ENCODE measurements at regions not wholly inside any gene's neighbourhood (a gene's known extent, or its start where the extent isn't known, plus 50 kb on each side); places are given as distances from the start of the nearest gene placed in this dataset.

- no peaks in the 10 kb centered on the region for H3K4me1 ChIP-seq (ENCODE audit: control insufficient read depth in 2 of 2, insufficient read depth in 2 of 2, low read length in 2 of 2)
- TF ChIP-seq CTCF (IDR thresholded peaks at IDR 0.05) (no peak), EZH2 (IDR thresholded peaks at IDR 0.05; ENCODE audit: borderline replicate concordance, insufficient read depth, low read depth, low read length, poor library complexity, severe bottlenecking) (no peak)
- no peak overlapping the region for H3K27ac ChIP-seq (ENCODE audit: low read length in 2 of 2)
- peaks cover 24% of the 10 kb centered on the region for H3K27me3 Mint-ChIP-seq
- H2AFZ ChIP-seq (ENCODE audit: insufficient read depth, low read depth, low read length, poor library complexity, severe bottlenecking), result no peak overlapping the region
- no peaks in the 10 kb centered on the region for H3K9me3 ChIP-seq (ENCODE audit: control extremely low read depth in 1 of 3, control insufficient read depth in 2 of 3, insufficient read depth in 1 of 3, low read length in 2 of 3)
- H3K36me3 ChIP-seq (replicated peaks in 1 of 2; ENCODE audit: control extremely low read depth in 1 of 2, control insufficient read depth in 1 of 2, extremely low read depth in 1 of 2, insufficient read depth in 2 of 2, low read length in 1 of 2), result no peaks in the 10 kb centered on the region
- H3K27me3 ChIP-seq (replicated peaks in 1 of 4; ENCODE audit: control extremely low read depth in 1 of 4, control insufficient read depth in 3 of 4, insufficient read depth in 4 of 4, low read length in 3 of 4), result no peaks in the 10 kb centered on the region
- ATAC-seq (ENCODE audit: low read depth) (no peak), DNase-seq (no peak)
- no peaks in the 10 kb centered on the region for H4K20me1 ChIP-seq (ENCODE audit: control insufficient read depth, insufficient read depth, low read length, poor library complexity, severe bottlenecking)
- no peaks in the 10 kb centered on the region for H3K4me1 Mint-ChIP-seq
- POLR2A ChIA-PET, result no interaction called here
- H3K4me3 Mint-ChIP-seq, result no peak overlapping the region
- no peak overlapping the region for H3K9ac ChIP-seq (ENCODE audit: low read length)
- H3K79me2 ChIP-seq (ENCODE audit: control insufficient read depth, insufficient read depth, low read length), result no peaks in the 10 kb centered on the region
- no peak overlapping the region for H3K27ac Mint-ChIP-seq
- WGBS (ENCODE audit: insufficient coverage), result 89% methylated on average over 4 of the region's 5 CpGs
- H3K4me3 ChIP-seq (ENCODE audit: control extremely low read depth in 1 of 5, extremely low read depth in 1 of 5, insufficient read depth in 1 of 5, low read depth in 2 of 5, low read length in 4 of 5), result no peak overlapping the region
- no peaks in the 10 kb centered on the region for H3K9me3 Mint-ChIP-seq (ENCODE audit: insufficient read depth)
- no peak overlapping the region for H3K4me2 ChIP-seq (replicated peaks; ENCODE audit: low read depth, low read length, poor library complexity, severe bottlenecking)
- intact Hi-C loops (cut with micrococcal nuclease), result no loop called here
- CTCF ChIA-PET, result interaction anchor here (1.3 kb wide), 1 partner anchor 21 kb away, joined by 3 read pairs; no protein-coding TSS in a partner anchor
Observed at GRCh38 chr13:78958006-78958405, 299.1 kb upstream of the OBI1 start.

GRCh38 chr13:78940455-78941130, 281.6 kb upstream of the OBI1 start:
- intact Hi-C loops (cut with micrococcal nuclease), result no loop called here
- Mint-ChIP-seq H3K4me1 (no peaks in the 10 kb centered on the region), H3K4me3 (no peak overlapping the region), H3K27ac (no peak overlapping the region), H3K9me3 (ENCODE audit: insufficient read depth) (no peaks in the 10 kb centered on the region), H3K27me3 (peaks cover 8% of the 10 kb centered on the region)
- DNase-seq (no peak), ATAC-seq (ENCODE audit: low read depth) (no peak)
- CTCF ChIA-PET, result interaction anchor here (0.7 kb wide), 1 partner anchor 120 kb away, joined by 5 read pairs; no protein-coding TSS in a partner anchor
- Histone ChIP-seq H3K27ac (ENCODE audit: low read length in 2 of 2) (no peak overlapping the region), H3K9me3 (ENCODE audit: control extremely low read depth in 1 of 3, control insufficient read depth in 2 of 3, insufficient read depth in 1 of 3, low read length in 2 of 3) (no peaks in the 10 kb centered on the region), H3K4me1 (ENCODE audit: control insufficient read depth in 2 of 2, insufficient read depth in 2 of 2, low read length in 2 of 2) (no peaks in the 10 kb centered on the region), H4K20me1 (ENCODE audit: control insufficient read depth, insufficient read depth, low read length, poor library complexity, severe bottlenecking) (no peaks in the 10 kb centered on the region), H3K36me3 (replicated peaks in 1 of 2; ENCODE audit: control extremely low read depth in 1 of 2, control insufficient read depth in 1 of 2, extremely low read depth in 1 of 2, insufficient read depth in 2 of 2, low read length in 1 of 2) (no peaks in the 10 kb centered on the region), H3K27me3 (replicated peaks in 1 of 4; ENCODE audit: control extremely low read depth in 1 of 4, control insufficient read depth in 3 of 4, insufficient read depth in 4 of 4, low read length in 3 of 4) (no peaks in the 10 kb centered on the region), H3K4me2 (replicated peaks; ENCODE audit: low read depth, low read length, poor library complexity, severe bottlenecking) (no peak overlapping the region), H3K4me3 (ENCODE audit: control extremely low read depth in 1 of 5, extremely low read depth in 1 of 5, insufficient read depth in 1 of 5, low read depth in 2 of 5, low read length in 4 of 5) (no peak overlapping the region), H3K9ac (ENCODE audit: low read length) (no peak overlapping the region), H3K79me2 (ENCODE audit: control insufficient read depth, insufficient read depth, low read length) (no peaks in the 10 kb centered on the region), H2AFZ (ENCODE audit: insufficient read depth, low read depth, low read length, poor library complexity, severe bottlenecking) (no peak overlapping the region)
- 43% methylated on average over 1 of the region's 3 CpGs for WGBS (ENCODE audit: insufficient coverage)
- POLR2A ChIA-PET, result no interaction called here
- TF ChIP-seq CTCF (IDR thresholded peaks at IDR 0.05) (no peak), EZH2 (IDR thresholded peaks at IDR 0.05; ENCODE audit: borderline replicate concordance, insufficient read depth, low read depth, low read length, poor library complexity, severe bottlenecking) (no peak)
